ENCODE measurements at regions not wholly inside any gene's neighbourhood (a gene's known extent, or its start where the extent isn't known, plus 50 kb on each side); places are given as distances from the start of the nearest gene placed in this dataset.

DNA sequence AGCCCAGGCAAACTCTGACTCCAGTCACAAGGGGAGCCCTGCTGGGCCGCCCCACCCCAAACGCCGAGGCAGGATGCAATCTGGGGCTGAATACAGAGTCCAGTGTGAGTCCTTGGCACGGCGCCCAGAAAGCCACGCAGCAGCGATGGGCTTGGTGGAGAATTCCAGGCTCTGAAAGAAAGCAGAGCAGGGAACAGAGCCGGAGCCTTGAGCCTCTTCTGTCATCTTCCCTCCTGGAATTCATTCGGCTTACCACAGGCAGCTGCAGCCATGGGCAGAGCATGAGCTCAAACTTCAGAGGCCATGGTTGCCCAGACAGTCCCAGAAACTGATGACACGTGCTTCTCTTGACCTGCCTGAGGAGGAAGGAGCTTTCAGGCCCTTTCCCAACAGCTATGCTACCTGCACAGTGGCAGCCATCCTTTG, 441.1 kb upstream of the JARID2 start:
- TF ChIP-seq, protein P1, sequence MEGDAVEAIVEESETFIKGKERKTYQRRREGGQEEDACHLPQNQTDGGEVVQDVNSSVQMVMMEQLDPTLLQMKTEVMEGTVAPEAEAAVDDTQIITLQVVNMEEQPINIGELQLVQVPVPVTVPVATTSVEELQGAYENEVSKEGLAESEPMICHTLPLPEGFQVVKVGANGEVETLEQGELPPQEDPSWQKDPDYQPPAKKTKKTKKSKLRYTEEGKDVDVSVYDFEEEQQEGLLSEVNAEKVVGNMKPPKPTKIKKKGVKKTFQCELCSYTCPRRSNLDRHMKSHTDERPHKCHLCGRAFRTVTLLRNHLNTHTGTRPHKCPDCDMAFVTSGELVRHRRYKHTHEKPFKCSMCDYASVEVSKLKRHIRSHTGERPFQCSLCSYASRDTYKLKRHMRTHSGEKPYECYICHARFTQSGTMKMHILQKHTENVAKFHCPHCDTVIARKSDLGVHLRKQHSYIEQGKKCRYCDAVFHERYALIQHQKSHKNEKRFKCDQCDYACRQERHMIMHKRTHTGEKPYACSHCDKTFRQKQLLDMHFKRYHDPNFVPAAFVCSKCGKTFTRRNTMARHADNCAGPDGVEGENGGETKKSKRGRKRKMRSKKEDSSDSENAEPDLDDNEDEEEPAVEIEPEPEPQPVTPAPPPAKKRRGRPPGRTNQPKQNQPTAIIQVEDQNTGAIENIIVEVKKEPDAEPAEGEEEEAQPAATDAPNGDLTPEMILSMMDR (IDR thresholded peaks at IDR 0.05), result no peak
- TF ChIP-seq POLR2A (IDR thresholded peaks at IDR 0.05), result no peak
